NCI-H69 (cell line): ENCODE measurements at regions not wholly inside any gene's neighbourhood (a gene's known extent, or its start where the extent isn't known, plus 50 kb on each side); places are given as distances from the start of the nearest gene placed in this dataset.
"Not testable (repeated sequence)": the region's sequence is repeated elsewhere in the genome, so short reads cannot be mapped to it uniquely, and the experiment has no call there.

Experiments
- DNase-seq: peaks from one replicate; lab custom pipeline; 2025; lab: John Stamatoyannopoulos, UW

DNA sequence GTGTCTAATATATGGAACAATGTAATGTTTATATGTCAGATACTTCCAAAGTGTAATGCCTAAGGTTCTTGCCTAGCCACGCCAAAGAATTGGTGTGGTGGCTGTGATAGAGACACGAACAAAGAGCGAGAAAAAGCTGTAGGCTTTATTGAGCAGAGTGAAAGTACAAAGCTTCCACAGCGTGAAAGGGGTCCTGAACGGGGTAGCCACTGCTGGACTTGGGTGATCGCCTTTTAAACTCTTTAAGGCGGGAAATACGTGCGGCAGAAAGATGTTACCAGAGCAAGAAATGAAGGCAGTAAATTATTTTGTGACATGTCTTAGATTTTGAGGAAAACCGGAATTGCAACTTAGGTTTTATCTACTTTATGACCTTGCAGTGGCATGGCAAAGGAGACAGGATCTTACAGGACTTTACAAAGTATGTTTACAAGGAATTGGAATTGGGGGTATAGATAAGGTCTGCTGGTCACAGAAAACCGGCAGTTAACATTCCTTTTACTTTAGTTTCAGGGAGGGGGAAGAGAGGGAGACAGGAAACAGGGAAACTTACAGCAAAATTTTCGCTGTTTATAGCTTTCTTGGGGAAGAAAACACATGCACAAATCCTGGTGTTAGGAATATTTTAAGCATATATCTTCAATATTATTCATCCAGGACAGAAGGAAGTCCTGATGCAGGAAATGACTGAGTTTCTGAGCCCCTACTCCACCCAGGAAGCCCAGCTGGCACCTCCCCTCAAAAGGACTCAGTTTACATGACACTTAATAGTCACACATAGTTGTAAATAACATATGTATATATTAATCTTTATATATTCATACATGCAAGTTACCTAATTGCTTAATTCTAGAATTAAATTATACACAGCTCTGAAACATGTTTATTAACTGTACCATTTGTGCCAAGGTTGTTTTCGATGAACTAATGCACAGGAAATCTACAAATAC is 421.3 kb upstream of the PABPC4L start:
- not testable (repeated sequence) for DNase-seq

DNA sequence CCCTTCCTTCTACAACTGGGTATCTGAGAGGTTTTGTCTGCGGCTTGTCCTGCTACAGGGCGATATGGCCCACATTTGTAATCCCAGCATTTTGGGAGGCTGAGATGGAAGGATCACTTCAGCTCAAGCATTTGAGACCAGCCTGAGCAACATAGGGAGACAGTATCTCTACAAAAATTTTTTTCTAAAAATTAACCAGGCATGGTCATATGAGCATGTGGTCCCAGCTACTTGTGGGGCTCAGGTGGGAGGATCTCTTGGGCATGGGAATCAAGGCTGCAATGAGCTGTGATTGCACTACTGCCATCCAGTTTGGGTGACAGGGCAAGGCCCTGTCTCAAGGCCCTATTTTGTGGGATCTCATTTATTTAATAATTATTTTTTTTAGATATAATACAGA is 420.6 kb upstream of the PABPC4L start:
- DNase-seq: no peak

DNA sequence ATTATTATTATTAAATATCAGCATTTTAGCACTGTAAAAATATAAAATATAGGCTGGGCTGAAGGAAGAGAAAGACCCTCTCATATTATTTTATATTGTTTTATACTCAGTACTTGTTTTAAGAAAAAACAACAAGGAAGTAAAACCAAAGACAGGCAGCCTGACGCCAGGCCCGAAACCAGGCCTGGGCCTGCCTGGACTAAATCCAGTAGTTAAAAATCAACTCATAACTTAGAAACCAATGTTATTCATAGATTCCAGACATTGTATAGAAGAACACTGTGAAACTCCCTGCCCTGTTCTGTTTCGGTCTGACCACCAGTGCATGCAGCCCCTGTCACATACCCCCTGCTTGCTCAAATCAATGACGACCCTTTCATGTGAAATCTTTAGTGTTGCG is 420.1 kb upstream of the PABPC4L start:
- DNase-seq: not testable (repeated sequence)

DNA sequence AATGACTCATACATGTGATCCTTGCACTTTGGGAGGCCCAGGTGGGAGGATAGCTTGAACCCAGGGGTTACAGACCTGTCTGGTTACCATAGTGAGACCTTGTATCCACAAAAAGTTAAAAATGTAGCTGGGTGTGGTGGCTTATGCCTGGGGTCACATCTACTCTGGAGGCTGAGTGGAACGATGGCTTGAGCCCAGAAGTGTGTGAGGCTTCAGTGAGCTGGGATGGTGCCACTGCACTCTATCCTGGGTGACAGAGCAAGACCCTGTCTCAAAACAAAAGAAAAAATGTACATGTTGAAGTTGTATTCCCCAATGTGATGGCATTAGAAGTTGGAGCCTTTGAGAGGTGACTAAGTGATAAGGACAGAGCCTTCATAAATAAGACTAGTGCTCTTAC is 409.4 kb upstream of the PABPC4L start:
- no peak for DNase-seq

DNA sequence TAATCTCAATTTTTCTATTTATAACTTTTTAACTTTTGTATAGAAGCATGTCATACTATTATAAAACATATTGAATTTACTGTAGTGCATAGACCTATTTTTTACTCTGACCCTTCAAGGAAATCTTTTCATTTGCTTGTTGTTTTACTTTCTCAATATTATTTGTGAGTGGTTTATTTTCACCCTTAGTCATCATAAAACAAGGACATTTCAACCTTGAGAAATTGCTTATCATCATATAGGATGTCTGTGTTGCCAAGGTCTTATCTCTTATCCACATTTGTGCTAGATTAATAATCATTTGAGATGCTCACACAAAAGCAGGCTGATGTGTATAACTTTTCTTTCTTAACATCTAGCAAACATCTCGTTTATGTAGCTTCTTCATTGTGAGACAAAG is 408.6 kb upstream of the PABPC4L start:
- no peak for DNase-seq

DNA sequence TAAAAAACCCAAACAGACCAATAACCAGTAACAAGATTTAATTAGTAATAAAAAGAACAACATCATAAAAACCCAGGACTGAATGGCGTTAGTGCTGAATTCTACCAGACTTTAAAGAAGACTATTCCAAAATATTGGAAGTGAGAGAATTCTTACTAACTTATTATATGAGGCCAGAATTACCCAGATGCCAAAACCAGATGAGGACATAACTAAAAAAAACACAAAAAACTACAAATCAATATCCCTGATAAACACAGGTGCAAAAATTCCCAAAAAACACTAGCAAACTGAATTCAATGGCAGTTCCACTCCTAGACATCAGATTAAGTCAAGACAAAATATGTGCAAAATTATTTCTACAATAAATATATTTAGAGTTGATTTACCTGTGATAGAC is 400.1 kb upstream of the PABPC4L start:
- no peak for DNase-seq

DNA sequence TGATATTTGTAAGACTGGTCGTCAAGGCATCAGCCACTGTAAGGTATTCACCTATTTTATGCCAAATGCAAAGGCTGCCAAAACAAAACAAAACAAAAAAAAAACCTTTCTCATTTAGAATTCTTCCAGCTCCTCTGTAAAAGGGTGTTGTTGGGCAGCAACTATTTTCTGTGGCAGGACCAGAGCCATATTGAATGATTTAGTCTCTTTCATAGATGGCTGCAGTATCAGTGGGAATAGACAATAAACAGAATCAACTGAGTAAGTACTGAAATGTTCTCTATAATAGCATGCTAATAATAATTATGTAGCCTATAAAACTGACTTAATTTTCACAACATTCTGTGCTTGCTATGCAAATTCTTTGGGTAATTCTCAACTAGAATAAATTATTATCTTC is 389.7 kb upstream of the PABPC4L start:
- DNase-seq: no peak

DNA sequence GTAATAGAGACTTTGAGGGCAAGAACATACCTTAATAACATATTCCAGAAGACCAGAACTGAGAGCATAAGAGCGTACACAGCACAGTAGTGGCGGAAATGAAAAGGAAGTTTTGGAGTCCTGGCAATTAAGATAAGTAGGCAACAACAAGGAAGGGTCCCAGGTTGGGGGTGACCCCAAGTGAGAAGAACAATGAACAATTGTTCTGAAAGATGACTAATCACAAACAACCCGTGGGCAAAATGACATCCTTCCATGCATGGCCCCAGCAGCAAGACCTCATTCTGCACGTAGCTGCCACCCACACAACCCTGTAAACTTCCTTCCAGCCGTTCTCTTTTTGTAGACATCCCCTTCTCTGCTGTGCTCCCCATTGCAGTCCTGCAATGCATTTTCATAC is 384.4 kb upstream of the PABPC4L start:
- no peak for DNase-seq

DNA sequence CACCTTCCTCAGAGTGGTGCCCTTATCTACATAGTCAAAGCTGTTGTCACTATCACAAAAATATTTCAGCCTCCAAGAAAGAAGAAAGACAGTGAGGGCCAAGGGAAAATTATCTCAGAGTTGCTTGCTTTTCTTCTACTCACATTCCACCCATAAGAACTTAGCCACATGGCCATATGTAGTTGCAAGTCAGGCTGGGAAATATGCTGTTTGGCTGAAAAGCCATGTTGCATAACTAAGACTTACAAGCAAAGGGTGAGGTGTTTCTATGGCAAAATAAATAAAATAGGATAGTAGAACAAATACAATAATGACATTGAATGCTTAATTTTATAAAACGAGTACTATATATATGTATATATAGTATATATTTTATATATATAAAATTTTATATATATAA is 365.9 kb upstream of the PABPC4L start:
- DNase-seq: peak; percentile 4

DNA sequence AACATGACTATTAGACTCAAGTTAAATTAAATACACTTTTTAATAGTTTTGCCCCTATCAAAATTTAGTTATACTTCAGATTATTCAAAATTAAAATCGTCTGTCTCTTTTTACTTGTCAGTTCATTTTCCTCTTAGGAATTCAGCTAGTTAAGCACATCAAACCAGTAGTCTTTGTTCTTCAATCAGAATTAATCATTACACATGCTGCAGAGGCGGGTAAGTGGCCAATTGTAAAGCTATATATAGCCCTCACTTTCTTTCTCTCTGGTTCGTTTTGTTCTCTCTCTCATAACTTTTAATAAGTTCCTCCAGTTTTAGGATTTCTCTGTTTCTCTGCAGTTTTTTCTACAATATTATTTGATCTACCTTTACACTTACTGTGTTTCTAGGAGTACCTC is 359.1 kb upstream of the PABPC4L start:
- no peak for DNase-seq

DNA sequence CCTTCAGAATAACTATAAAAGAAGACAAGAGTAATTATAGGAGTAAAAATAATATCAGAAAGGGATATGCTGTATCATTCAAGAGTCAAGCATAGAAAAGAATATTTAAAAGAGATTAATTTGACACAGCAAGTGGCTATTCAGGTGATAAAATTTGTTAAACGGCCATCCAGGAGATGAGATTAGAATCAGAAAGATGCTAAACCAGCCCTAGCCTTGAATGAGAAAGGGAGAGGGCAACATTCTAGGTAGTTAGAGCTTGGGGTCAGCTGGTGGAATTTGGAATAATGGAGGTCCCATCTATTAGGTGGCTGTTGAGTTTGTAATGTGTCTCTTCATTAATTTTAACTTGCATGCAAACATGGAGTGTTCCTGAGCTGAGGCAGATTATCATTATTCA is 350.5 kb upstream of the PABPC4L start:
- DNase-seq: no peak

DNA sequence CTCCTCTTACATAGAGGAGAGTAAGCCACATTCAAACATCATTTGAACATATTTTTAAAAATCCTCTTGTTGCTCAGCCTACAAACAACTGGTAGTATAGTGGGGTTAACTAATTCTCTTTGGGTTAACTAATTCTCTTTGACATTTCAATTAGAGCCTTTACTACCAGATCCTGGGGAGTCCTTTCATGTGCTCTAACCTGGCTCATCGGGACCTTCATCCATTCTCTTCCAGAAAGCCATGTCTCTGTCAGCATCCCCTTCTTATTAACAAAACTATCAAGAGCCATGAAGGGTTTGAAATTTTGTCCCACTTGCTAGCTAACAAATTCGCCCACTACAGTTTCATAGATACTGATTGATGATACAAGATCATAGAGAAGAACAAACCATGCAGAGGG is 349.8 kb upstream of the PABPC4L start:
- no peak for DNase-seq

DNA sequence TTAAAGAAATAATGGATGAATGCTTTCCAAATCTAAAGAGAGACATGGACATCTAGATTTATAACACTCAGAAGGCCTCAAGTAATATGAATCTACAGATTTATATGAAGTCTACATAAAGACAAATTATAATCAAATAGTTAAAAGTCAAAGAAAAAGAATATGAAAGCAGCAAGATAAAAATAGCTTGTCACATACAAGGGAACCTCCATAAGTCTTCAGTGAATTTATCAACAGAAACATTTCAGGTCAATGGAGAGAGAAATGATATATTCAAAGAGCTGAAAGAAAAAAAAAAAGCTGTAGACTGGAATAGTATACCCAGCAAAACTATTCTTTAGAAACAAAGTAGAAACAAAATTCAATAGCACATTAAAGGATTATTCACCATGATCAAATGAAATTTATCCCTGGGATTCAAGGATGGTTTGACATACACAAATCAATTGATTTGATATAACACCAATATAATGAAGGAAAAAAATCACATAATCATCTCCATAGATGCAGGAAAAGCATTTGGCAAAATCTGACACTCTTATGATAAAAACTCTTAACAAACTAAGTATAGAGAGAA is 346.6 kb upstream of the PABPC4L start:
- no peak for DNase-seq

DNA sequence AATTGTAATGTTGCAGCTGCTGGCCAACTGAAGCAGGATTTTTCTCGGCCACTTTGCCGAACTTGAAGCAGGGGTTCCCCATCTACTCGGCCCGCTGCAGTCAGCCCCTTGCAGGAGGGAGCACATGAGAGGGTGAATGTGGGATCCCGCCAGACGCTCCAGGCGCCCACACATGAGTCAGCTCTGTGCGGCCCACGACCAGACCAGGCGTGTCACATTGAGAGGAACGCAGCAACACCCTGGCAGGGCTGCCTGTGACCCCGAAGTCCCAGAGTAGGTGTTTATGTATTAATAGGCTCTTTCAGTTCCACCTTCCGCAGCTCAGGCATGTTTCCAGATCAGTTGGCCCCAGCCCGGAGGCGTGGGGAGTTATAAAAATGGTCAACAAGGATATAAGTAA is 344.7 kb upstream of the PABPC4L start:
- no peak for DNase-seq

DNA sequence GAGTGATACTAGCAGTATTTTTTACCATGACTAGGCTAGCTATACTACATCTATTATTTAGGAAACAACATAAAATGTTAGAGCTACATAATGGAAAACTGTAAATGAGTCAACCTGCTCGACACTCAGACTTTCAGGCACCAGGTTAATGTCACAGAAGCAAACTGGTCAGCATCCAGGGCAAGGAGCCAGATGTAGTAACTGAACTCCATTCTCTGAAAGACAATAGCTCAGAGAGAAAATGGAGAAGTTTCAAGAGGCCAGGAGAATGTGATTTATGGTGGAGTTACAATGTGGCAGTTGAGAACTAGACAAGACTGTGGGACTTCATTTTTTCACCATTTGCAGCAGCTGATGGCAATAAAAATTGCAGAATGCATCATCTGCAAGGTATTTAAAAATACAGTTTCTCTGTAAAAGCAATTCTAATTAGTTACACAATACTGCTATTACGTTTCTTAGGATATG is 342.7 kb upstream of the PABPC4L start:
- DNase-seq: peak; percentile 93

DNA sequence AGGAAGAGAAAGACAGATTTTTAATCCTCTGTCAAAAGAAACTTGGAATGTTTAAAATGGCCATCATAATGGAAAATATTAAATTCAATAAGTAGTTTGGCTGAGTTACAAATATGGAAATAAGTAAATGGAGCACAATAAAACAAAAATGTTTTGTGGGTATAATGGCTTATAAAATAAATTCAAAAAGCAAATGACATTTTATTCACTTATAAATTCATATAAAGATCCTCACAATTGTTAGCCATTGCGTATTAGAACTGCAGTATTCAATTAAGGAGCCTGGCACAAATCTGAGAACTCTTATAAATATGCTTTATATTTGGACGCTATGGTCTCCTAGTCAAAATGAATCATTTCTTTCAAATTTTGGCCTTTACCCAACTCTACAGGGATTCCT is 339.0 kb upstream of the PABPC4L start:
- no peak for DNase-seq

DNA sequence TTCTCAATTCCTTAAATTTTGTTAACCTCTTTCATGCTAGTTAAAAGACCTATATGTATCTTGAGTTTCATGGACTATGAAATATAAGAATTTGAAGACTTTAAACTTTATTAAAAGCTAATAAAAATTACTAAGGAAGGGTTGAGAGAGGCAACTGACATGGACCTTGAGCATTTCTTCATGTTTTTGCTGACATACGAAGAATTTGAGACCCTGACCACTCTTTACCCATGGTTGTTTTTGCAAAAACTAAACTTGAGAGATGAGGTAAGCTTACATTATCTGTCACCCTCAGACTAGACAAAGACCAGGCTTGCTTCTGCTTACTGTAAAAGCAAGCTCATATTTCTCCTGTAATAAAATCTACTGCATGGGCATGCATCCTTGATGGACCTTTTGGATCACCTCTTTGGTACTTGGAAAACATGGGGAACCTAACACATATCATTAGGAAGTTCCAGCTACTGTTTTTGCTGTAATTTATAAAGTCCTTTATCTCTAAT is 338.2 kb upstream of the PABPC4L start:
- DNase-seq: peak; percentile 1

DNA sequence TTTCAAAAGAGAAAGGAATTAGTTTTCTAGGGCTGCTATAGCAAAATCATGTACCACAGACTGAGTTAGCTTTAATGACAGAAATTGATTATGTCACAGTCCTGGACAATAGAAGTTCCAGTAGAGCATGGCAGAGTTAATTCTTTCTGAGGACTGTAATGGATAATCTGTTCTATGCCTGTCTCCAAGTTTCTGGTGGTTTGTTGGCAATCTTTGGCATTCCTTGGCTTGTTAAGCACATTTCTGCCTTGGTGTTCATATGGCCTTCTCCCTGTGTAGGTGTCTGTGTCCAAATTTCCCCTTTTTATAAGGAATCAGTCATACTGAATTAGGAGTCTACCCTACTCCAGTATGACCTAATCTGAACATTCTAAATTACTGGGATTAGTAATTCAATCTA is 336.1 kb upstream of the PABPC4L start:
- no peak for DNase-seq

DNA sequence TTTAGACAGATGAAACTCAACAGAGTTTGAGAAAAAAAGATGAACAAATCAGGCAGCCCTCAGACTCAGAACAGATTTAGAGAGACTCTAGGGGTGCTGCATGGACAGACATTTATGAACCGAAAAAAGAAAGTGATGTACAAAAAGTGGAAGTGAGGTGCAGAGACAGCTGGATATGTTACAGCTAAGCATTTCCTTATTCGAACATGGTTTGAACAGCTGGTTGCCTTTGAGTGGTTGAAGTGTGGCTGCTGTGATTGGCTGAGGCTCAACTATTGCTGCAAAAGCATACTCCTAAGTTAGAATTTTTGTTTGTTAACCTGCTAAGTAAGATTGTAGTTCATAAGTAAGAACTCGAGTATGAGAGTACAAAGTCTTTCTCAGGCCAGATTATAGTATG is 331.5 kb upstream of the PABPC4L start:
- no peak for DNase-seq

DNA sequence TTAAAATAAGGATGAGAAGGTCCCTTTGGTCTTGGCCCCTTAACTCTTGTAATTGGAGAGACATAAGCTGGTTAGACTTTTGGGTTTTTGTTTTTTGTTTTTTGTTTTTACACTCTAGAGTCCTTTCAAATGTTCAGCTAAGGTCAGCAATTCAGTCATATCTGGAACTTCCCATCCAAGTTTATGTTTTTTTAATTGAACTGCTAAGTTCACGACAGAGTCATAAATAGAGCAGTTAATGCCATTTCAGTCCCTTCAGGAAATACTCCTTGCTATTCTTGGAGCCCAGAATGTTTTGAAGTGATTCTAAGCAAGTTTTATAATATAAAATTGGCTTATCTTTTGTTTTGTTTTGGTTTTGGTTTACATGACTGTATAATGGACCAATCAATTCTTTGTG is 329.4 kb upstream of the PABPC4L start:
- no peak for DNase-seq

DNA sequence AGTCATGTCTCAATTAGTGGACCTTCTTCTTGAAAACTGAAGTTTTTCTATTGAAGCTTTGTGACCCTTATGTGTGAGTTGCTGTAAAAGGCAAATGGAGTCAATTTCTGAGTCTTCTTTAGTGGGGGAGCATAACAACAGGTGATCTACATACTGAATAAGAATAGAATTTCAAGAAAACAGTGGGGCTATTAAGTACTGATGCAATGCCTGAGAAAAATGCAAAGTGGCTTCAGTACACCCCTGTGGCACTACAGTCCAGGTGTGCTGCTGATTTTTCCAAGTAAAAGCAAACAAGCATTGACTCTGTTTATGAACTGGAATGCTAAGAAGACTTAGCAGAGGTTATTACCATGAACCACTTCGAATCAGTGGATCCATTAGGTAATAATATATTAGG is 328.0 kb upstream of the PABPC4L start:
- no peak for DNase-seq

DNA sequence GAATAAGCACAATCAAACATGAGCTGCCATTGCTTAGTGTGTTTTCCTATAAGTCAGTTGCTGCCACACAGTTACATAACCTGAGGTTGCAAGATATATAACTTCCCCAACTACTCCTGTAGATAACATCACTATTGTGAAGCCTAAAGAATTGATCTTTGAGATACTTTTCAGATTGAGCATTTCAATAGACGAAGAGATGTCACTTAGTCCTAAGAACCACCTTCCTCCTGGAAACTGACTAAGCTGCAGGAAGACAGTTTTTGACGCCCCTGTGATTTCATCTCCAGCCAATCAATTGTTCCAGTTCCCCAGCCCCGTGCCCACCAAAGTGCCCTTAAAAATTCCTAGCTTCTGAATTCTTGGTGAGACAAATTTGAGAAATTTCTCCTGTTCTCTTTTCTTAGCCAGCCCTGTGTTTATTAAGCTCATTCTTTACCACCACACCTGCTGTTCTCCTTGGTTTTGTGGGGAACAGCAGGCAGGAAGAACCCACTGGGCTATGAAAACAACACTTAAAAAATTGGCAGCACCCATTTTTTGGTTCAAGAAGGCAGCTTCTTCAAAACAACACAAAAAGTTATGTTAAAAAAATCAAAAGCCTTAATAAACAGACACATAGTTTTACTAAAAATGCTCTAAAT is 317.1 kb upstream of the PABPC4L start:
- peak; percentile 47 for DNase-seq

DNA sequence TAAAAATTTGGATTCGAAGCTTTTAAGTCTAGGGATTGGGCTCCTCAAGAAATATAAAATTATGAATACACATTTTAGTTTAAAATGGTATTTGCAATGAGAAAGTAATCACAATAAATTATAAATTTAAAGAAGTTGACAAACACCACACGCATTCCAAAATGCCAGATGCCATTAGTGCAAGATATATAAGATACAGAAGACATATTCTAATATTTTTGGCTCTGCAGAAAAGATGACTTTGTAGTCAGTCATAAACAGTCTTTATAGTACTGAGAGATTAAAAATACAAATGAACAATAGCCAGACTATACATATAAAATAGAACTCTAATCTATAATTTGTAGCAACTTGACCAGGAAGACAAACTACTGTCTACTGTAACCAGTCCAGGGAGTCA is 309.0 kb upstream of the PABPC4L start:
- DNase-seq: no peak
